GM18508 (cell line): ENCODE measurements at regions not wholly inside any gene's neighbourhood (a gene's known extent, or its start where the extent isn't known, plus 50 kb on each side); places are given as distances from the start of the nearest gene placed in this dataset.
A peak's percentile ranks its signal among the peaks of the same experiment; 100 is the strongest.
"Not testable (repeated sequence)": the region's sequence is repeated elsewhere in the genome, so short reads cannot be mapped to it uniquely, and the experiment has no call there.

Source experiments
- ATAC-seq: cut with Tn5 transposase; IDR thresholded peaks from one replicate; pipeline ENCODE4 v1.9.1; 2021; ENCODE audit warnings: moderate number of reproducible peaks; ENCODE audit not compliant: insufficient read depth, unreplicated experiment

DNA sequence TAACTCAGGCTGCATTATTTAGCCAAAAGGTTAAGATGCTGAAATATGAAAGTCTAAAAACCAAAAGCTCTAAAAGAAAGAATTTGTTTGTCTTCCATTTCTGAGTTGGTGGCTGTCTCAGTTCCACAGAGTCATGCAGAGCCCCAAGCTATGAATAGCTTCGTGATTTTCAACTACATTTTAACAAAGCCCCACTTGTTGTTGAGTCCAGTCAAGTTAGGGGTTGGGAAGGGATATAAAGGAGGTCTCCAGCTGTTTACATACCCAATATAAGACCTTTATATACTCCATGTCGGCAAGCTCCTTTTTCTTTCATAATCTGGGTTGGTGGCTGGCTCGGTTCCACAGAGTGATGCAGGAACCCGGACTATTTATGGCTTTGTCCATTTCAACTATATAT is 924.6 kb upstream of the PRKX start:
- no peak for ATAC-seq

DNA sequence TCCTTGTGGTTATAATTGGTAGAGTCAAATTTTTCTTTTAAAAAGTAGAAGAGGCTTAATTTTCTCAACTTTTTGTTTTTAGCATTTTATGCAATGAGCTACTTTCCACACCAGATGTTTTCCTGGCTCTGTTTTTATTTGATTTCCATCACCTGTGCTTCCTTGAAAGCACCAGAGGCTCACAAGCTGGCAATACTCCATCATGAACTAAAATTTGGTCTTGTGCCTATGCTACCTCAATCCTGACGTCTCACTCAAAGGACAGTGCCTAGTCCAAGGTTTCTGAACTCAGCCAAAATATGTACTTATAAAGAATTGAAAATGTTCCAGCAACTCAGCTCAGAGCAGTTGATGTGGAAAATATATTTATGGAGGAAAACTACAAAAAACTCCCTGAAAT is 914.0 kb upstream of the PRKX start:
- no peak for ATAC-seq

DNA sequence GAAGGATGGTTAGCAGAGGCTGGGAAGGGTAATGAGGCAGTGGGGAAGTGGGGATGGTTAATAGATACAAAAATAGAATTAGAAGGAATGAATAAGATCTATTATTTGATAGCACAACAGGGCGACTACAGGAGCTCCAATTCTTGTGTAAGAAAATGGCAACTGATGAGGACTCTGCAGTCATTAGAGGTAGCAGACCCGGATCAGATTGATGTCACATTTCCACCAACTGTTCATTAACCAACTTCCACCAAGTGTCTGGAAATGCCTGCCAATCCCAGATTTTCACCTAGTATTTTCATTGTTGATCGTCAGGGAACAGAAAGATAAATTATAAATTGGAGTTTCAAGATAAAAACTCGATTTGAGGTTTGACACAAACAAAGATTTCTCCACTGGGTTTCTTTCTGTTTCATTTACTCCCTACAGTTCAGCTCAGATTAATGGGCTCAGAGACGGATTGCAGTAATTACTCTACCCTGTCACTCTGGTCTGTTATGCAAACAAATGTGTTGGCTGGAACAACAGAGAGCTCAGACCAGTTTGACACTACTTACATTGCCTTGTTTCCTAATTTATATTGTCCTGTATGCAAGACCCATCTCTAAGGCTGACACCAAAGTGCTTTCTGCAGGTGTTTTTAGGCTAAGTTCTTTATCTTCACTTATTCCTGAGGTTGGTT is 909.2 kb upstream of the PRKX start:
- no peak for ATAC-seq

DNA sequence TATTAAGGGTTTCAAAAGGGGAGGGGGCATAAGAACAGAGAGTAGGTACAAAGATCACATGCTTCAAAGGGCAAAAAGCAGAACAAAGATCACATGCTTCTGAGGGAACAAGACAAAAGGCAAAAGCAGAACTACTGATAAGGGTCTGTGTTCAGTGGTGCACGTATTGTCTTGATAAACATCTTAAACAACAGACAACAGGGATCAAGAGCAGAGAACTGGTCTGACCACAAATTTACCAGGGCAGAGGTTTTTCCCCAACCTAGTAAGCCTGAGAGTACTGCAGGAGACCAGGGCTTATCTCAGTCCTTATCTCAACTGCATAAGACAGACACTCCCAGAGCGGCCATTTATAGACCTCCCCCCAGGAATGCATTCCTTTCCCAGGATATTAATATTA is 900.2 kb upstream of the PRKX start:
- not testable (repeated sequence) for ATAC-seq

DNA sequence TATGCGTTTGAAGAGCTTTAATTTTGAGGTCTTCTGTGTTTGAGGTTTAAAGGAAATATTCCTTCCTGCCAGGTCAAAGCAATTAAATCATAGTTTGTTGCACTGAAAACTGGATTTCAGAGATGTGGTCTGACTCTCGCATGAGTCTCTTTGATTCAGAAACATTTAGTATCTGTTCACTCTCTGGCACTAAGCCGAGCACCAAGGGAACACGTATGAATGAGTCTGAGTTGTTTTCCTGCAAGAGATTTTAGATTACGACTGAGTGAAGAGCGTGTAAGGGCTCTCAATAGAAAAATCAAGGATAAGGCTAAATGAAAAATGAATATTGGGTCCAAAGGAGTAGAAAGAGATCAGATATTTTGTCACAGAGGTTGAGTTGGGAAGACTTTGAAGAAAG is 875.4 kb upstream of the PRKX start:
- ATAC-seq = no peak

DNA sequence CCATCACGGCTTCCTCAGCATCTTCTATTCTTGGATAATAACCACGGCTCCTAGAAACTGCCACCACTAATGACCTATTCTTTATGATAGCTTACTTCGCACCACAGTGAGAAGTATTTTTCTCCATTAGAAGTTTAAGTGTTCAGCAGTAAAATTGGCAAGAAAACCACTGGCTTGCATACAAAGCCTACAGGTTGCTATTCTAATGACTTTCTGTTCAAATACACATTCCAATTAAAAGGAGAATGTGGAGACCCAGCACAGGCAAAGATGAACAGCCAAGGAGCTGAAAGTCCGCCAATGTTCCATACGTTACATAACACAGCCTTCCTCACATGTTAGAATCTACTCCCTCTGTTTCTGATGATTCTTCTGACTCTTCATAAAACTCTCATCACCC is 875.0 kb upstream of the PRKX start:
- no peak for ATAC-seq

DNA sequence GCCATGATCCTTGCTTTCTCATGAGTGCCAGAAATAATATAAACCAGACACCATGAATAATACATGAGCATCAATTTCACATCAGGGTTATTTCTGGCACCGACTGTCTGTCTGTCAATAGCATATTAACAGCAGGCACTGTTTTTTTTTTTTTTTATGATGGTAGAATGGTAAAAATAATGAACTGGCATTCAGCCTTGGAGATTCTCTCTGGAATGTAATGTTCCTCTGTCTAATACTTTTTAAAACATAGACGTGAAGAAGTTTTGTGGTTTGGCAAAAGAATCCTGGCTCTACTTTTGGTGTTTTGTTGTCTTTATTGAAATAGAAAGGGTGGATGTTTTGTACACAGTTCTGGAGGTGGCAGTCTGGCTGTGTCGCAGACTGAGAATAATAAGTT is 874.6 kb upstream of the PRKX start:
- no peak for ATAC-seq

DNA sequence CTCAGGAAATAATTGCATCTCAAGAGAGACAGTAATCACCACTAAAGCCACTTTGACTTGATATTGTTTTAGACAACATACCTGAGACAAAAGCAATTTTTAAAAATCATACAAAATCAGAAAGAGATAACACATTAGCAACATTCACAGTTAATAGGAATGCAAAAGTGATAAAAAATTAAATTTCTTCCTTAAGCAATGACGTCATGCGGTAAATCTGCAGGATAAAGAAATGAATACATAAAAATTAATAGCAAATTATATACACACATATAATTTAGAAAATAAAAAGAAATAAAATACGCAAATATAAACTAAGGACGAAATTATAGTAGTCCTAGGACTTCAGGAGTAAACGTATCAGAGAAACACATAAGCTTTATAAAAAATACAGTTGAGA is 866.5 kb upstream of the PRKX start:
- ATAC-seq = no peak

DNA sequence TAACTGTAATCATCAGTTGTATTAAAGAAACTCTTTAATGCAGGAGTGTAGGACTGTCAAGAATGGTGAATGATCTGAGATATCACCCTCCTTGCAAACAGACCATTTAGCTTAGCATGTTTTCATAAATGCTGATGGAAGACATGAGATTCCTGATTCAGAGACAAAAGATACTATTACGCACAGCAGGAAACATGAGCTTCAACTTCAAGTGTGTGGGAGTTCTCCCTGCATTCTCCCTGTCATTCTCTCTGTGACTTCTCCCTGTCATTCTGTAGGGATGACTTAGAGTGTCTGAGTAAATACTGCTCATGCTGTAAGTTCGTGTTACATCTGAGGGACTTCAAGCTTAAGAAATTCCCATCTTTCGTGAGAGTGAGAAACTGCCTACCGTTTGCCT is 866.0 kb upstream of the PRKX start:
- ATAC-seq = no peak

DNA sequence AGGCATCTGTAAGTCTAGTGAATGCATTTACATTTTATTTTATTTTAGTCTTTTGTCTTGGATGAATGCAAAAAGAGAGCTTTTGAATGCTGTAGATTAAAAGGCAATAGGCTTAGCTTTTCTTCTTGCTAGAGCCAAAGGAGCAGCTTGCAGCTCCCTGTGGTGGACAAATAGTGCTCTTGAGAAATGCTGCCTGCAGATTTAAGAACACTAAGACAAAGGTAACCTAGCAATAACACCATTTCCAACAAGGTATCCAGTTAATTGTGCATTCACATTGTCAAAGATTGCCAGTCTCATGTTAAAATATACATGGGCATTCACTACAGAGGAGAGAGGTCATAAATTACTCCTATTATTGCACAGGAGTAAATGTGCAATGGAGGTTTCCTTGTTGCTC is 859.2 kb upstream of the PRKX start:
- ATAC-seq = no peak

DNA sequence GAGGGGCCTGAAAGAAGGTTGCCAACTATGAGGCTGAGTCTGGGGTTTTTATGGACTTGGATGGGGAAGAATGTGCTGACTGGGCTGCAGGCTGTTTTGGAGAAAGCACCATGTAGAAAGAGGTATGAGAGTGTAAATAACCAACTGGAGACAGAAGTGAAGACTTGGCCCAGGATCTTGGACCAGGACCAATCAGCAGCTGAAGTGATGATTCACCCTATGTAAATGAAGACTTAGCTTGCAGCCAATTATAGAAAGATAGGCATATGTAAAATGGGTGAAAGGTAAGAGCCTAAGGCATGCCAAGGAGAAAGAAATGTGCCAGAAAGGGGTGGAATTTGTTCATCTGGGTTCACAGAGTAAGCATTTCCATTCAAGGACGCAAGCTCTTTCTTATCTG is 856.7 kb upstream of the PRKX start:
- no peak for ATAC-seq

DNA sequence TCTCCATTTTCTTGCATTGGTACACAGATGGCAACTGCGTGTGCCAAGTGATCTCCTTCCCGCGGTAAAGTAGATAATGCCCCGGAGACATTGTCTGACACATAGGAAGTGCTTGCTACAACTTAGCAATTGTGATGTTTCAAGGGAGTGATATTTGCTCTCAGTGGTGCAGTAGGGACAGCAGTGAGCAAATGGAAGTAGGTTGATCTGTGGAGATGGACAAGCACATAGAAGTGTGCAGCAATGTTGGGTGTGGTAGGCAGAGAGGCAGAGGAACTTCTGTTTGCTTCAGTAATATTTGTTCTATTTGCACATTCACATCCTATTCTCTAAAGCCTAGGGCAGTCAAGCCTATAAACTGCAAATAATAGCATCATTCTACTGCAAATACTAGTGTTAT is 846.7 kb upstream of the PRKX start:
- ATAC-seq = no peak

DNA sequence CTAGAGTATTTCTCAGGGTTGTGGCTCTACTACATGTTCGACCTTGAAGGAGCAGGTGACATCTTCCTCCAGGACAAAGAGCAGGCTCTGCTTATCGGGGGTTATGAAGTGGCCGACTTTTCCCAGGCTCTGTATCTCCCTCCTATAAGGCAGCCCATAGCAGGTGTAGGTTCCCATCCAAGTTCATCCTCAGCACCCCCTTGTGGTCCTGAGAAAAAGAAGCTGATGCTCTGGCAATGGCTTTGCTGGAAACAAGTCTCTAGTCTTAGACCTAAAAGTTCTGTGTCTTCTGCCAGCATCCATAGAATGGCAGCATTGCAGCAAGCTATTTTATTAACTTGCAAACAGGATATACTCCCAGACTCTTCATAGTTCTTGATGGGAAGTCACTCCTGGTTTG is 836.6 kb upstream of the PRKX start:
- no peak for ATAC-seq

DNA sequence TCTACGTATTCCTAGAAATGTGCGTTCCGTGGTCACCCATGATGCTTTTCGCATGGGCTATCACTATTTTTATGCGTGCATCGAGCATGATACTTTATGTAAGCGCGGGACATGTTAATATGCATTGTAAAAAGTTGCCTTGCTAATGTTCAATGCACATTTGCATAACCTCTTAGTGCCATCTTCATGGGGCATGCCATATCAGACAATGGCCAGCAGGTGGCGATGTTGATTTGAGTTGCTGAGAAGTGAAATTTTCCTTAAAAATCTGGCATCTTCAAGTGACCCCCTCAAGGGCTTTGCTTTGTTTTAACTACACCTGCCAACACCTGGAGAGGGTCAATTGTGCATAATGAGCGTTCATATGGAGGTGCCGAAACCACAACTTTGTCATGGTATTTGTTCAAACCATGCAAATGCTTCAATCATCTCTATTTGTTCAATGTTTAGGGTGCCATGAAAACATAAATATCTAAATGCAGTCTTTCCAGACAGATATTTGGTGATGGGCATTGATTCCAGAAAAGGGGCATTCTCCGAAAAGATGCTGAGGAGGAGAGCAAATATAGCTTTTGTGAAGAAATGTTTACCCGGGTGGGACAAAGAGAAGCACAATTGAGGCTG is 833.9 kb upstream of the PRKX start:
- ATAC-seq = peak; percentile 58

DNA sequence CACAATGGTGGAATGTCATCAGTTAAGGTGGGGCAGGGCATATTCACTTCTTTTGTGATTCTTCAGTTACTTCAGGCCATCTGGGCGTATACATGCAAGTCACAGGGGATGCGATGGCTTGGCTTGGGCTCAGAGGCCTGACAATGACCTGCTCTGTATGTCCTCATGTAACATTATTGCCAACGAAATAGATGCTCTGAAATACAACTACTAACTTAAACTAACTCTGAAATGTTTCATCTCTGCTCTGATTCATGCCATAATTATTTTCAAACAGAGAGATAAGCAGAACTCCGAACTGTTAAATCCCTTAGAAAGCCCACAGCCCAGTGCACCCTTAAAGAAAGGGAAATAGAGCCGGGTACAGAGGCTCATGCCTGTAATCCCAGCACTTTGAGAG is 832.7 kb upstream of the PRKX start:
- ATAC-seq = not testable (repeated sequence)

DNA sequence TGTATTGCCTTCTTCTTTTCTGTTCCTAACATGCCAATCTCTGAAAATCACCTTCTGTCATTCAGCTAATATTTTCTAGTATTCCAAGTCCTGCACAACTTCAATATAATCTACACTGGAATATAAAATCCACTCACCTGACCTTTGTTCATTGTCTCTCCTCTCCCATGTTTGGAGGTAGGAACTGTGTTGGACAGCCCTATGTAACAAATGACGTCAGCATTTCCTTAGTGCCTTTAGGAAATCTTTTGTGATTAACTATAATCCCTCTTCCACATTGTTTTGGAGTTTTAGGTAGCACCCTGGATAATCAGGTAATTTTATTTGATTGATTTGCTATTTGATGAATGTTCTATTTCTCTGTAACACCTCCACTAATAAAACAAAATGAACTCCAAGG is 814.8 kb upstream of the PRKX start:
- no peak for ATAC-seq

DNA sequence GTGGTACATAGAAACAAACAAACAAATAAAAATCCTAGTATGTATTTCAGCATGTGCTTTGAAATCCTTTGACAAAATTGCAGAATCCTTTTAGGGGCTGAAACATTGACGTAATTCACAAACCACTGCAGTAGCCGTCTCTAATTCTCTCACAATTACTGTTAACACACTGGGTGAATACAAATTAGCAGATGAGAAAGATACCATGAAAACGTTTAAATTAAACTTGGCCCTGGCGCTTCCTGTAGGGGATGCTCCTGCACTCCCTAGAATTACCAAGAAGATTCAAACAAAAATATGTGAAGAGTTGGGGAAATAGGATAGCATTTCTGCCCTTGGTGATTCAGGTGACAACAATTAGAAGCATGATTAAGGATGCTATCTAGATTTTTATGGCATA is 772.5 kb upstream of the PRKX start:
- no peak for ATAC-seq

DNA sequence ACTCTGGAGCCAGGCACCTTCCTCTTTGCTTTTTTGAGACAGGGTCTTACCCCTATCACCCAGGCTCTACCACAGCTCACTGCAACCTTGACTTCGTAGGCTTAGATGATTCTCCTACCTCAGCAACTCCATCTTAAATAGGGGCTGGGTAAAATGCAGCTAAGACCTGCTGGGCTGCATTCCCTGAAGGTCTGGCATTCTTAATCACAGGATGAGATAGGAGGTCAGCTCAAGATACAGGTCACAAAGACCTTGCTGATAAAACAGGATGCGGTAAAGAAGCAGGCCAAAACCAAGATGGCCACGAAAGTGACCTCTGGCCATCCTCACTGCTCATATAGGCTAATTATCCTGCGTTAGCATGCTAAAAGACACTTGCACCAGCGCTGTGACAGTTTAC is 770.8 kb upstream of the PRKX start:
- no peak for ATAC-seq

DNA sequence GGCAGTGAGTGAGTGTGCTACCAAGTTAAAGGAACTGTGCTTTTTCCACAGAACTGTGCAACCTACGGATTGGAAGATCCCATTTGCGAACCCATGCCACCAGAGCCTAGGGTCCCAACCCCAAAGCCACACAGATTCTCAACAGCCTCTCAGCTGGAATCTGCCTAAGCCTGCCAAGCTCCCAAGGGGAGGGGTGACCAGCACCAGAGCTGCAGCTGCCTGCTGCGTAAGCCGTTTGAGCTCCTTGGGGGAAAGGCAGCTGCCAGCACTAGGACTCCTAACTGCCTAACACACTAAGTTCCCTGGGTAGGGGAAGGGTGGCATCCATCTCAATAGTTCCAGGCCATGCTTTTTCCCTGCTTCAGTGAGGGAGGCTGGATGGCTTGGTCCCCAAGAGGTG is 738.1 kb upstream of the PRKX start:
- ATAC-seq = no peak

DNA sequence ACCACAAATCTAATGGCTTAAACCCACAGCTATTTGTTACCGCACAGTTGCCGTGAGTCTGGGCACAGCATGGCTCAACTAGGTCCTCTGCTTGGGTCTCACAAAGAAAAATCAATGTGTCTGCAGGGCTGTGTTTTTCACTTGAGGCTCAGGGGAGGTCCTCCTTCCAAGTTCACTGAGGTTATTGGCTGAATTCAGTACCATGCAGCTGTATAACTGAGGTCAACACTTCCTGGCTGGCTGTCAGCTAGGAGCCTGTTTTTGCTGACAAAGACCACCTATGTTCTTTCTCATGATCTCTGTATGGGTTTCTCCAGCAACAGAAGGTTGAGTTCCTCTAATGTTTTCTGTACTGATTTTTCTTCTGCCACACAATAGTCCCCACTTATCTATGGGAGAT is 736.7 kb upstream of the PRKX start:
- no peak for ATAC-seq

DNA sequence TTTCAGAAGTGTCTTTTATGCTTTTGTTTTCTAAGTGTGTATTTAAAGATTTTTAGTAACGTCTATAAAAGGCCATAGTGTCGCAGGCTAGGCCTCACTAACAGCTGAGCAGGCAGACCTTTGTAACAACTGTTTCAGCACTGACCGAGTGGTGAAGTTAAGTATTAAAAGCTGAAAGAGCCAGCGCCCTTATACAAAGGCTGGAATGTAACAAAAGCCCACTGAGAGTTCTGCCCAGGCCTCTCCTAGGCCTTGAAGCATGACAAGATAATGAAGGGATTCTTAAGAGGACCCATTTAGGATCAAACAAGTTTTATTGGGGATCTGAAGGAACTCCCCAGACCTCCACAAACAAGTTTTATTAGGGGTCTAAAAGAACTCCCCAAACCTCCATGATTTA is 722.5 kb upstream of the PRKX start:
- no peak for ATAC-seq

DNA sequence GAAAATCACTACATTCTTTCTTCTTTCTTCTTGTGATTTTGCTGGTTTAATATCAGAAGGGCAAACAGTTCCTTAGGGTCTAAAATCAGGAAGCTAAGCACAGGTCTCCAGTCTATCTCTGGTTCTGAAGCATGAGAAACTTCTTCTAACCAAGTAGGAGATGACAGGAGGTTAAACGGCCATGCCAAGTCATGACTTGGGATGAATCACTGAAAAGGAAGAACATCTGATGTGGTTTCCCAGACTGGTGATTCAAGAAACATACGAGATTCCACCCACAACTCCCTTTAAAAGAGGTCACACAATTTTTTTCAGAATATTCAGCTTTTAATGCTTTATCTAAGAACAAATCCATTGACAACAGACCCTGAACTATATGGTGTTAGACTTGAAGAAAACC is 684.0 kb upstream of the PRKX start:
- no peak for ATAC-seq

DNA sequence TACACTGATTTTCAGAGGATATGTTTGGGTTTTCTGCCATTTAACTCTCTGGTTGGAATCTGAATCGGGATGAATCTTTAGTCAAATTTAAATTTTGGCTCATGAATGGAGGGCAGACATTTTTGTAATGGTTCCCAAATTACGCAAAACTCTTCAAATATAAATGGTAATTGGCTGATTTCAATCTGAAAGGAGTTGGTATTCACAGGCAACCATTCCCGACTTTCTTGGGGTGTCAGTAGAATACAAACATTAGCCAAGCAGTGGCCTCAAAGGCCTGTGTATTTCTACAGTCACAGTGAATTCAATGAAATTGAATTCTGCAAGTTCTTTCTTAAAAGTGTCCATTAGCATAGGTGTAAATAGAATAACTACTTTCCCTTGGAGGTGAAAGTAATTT is 668.8 kb upstream of the PRKX start:
- no peak for ATAC-seq
